HEK293 (cell line): ENCODE measurements at regions not wholly inside any gene's neighbourhood (a gene's known extent, or its start where the extent isn't known, plus 50 kb on each side); places are given as distances from the start of the nearest gene placed in this dataset.

Experiments used
- CTCF ChIA-PET: fragments of 350-600 bp; formaldehyde crosslinking; extraction: SDS; loops from one replicate; lab custom pipeline; 2021; ENCODE audit warnings: antibody characterized with exemption; lab: Yijun Ruan, JAX
- POLR2A ChIA-PET: fragments of 300-600 bp; formaldehyde crosslinking; extraction: SDS; loops from one replicate; lab custom pipeline; 2020; ENCODE audit warnings: antibody characterized with exemption, inconsistent platforms; lab: Yijun Ruan, JAX
- H3K27ac ChIP-seq: fragments of 200-500 bp; sonication (Bioruptor generic); 2 replicates; pipeline ENCODE4 v1.5.1; 2014; ENCODE audit warnings: low read depth, low read length, control low read depth, inconsistent platforms; ENCODE audit errors: extremely low read depth
- H3K36me3 ChIP-seq, 2 experiments: fragments of 200-500 bp in 1 of 2; sonication (Bioruptor generic) in 1 of 2; 1 replicate in 1 of 2; 2 replicates in 1 of 2; pipeline ENCODE4 v1.5.1; 2014 to 2017; ENCODE audit warnings: inconsistent platforms in 2 of 2, low read length in 2 of 2; ENCODE audit not compliant: control insufficient read depth in 2 of 2, insufficient read depth in 1 of 2
- H3K4me1 ChIP-seq: fragments of 200-500 bp; sonication (Bioruptor generic); 2 replicates; pipeline ENCODE4 v1.5.1; 2014; ENCODE audit warnings: mild to moderate bottlenecking, low read length, inconsistent platforms; ENCODE audit not compliant: control insufficient read depth, insufficient read depth
- H3K4me3 ChIP-seq: 2 replicates; pipeline ENCODE4 v1.5.1; 2011; ENCODE audit warnings: low read depth, mild to moderate bottlenecking, control low read depth, low read length, moderate library complexity
- H3K9me3 ChIP-seq: fragments of 200-500 bp; sonication (Bioruptor generic); 2 replicates; pipeline ENCODE4 v1.5.1; 2014; ENCODE audit warnings: low read depth, low read length, inconsistent platforms; ENCODE audit not compliant: control insufficient read depth, insufficient read depth
- BCL6B ChIP-seq: fragments of 450-650 bp; formaldehyde crosslinking; IDR thresholded peaks from 2 replicates; pipeline ENCODE4 v1.5.1; 2017; ENCODE audit warnings: missing biosample characterization, missing genetic modification characterization
- GLI2 ChIP-seq: fragments of 450-650 bp; formaldehyde crosslinking; IDR thresholded peaks from 2 replicates; pipeline ENCODE4; 2017; ENCODE audit warnings: missing biosample characterization, missing genetic modification characterization, low read depth, borderline replicate concordance
- HIC1 ChIP-seq: fragments of 450-650 bp; formaldehyde crosslinking; IDR thresholded peaks from 2 replicates; pipeline ENCODE4 v1.5.1; 2016; ENCODE audit warnings: missing biosample characterization, missing genetic modification characterization
- MZF1 ChIP-seq: fragments of 450-650 bp; formaldehyde crosslinking; IDR thresholded peaks from 2 replicates; pipeline ENCODE4 v1.5.1; 2017; ENCODE audit warnings: missing biosample characterization, missing genetic modification characterization, borderline replicate concordance
- PRDM1 ChIP-seq: fragments of 450-650 bp; formaldehyde crosslinking; IDR thresholded peaks from 2 replicates; pipeline ENCODE4; 2016; ENCODE audit warnings: missing biosample characterization, missing genetic modification characterization
- REPIN1 ChIP-seq: fragments of 450-650 bp; formaldehyde crosslinking; IDR thresholded peaks from 2 replicates; pipeline ENCODE4 v1.5.1; 2017; ENCODE audit warnings: missing biosample characterization, missing genetic modification characterization, low read depth
- SCRT2 ChIP-seq: fragments of 450-650 bp; formaldehyde crosslinking; IDR thresholded peaks from 2 replicates; pipeline ENCODE4 v1.5.1; 2016; ENCODE audit warnings: missing biosample characterization, missing genetic modification characterization
- TSHZ1 ChIP-seq: fragments of 450-650 bp; formaldehyde crosslinking; IDR thresholded peaks from 2 replicates; pipeline ENCODE4 v1.5.1; 2016; ENCODE audit warnings: missing biosample characterization, missing genetic modification characterization, borderline replicate concordance
- WT1 ChIP-seq: fragments of 450-650 bp; formaldehyde crosslinking; IDR thresholded peaks from 2 replicates; pipeline ENCODE4 v1.5.1; 2016; ENCODE audit warnings: missing biosample characterization, missing genetic modification characterization
- ZNF140 ChIP-seq: fragments of 450-650 bp; formaldehyde crosslinking; IDR thresholded peaks from 2 replicates; pipeline ENCODE4 v1.5.1; 2016; ENCODE audit warnings: missing biosample characterization, missing genetic modification characterization
- ZNF266 ChIP-seq: fragments of 450-650 bp; formaldehyde crosslinking; IDR thresholded peaks from 2 replicates; pipeline ENCODE4 v1.5.1; 2016; ENCODE audit warnings: missing biosample characterization, missing genetic modification characterization, low read depth
- ZNF404 ChIP-seq: fragments of 450-650 bp; formaldehyde crosslinking; IDR thresholded peaks from 2 replicates; pipeline ENCODE4 v1.5.1; 2017; ENCODE audit warnings: missing biosample characterization, missing genetic modification characterization
- ZNF433 ChIP-seq: fragments of 450-650 bp; formaldehyde crosslinking; IDR thresholded peaks from 2 replicates; pipeline ENCODE4 v1.5.1; 2016; ENCODE audit warnings: missing biosample characterization, missing genetic modification characterization, low read depth
- ZNF513 ChIP-seq: fragments of 450-650 bp; IDR thresholded peaks from 2 replicates; pipeline ENCODE4 v1.5.1; 2018; ENCODE audit warnings: missing biosample characterization, missing genetic modification characterization
- ZNF560 ChIP-seq: fragments of 450-650 bp; formaldehyde crosslinking; IDR thresholded peaks from 2 replicates; pipeline ENCODE4 v1.5.1; 2017; ENCODE audit warnings: missing biosample characterization, missing genetic modification characterization, borderline replicate concordance
- ZNF585B ChIP-seq: fragments of 450-650 bp; formaldehyde crosslinking; IDR thresholded peaks from 2 replicates; pipeline ENCODE4 v1.5.1; 2016; ENCODE audit warnings: missing biosample characterization, missing genetic modification characterization
- ZNF626 ChIP-seq: fragments of 450-650 bp; sonication (Bioruptor Pico); formaldehyde crosslinking; IDR thresholded peaks from 2 replicates; pipeline ENCODE4 v1.5.1; 2018; ENCODE audit warnings: missing biosample characterization, missing genetic modification characterization, inconsistent platforms
- ZNF792 ChIP-seq: fragments of 450-650 bp; formaldehyde crosslinking; IDR thresholded peaks from 2 replicates; pipeline ENCODE4 v1.5.1; 2016; ENCODE audit warnings: missing biosample characterization, missing genetic modification characterization
- ZNF837 ChIP-seq: fragments of 450-650 bp; formaldehyde crosslinking; IDR thresholded peaks from 2 replicates; pipeline ENCODE4 v1.5.1; 2016; ENCODE audit warnings: missing biosample characterization, missing genetic modification characterization

- TF ChIP-seq BCL6B (tag by site-specific recombination) (no peak), ZNF140 (tag by site-specific recombination) (no peak), REPIN1 (tag by site-specific recombination) (no peak)
These were observed 523.2 kb upstream of the IGFBP3 start (continued) for GRCh38 chr7:46444256-46444655.

GRCh38 chr7:46440186-46440585 lies 519.1 kb upstream of the IGFBP3 start:
- ChIA-PET POLR2A (no interaction called here), CTCF (interaction anchor here (0.5 to 0.8 kb wide), 3 partner anchors 11 to 522 kb away, joined by 3 read pairs; no protein-coding TSS in a partner anchor)
- Histone ChIP-seq H3K27ac (no peak overlapping the region), H3K9me3 (no peaks in the 10 kb centered on the region), H3K4me1 (no peaks in the 10 kb centered on the region), H3K4me3 (no peak overlapping the region), H3K36me3 (no peaks in the 10 kb centered on the region)
- TF ChIP-seq ZNF266 (tag by site-specific recombination) (no peak), ZNF404 (tag by site-specific recombination) (no peak), HIC1 (tag by site-specific recombination) (no peak), SCRT2 (no peak), ZNF560 (tag by site-specific recombination) (no peak), WT1 (tag by site-specific recombination) (no peak), MZF1 (tag by site-specific recombination) (no peak), TSHZ1 (no peak), ZNF626 (tag by site-specific recombination) (no peak), GLI2 (tag by site-specific recombination) (no peak), ZNF792 (tag by site-specific recombination) (no peak), ZNF513 (tag by site-specific recombination) (no peak), ZNF837 (tag by site-specific recombination) (no peak), ZNF585B (tag by site-specific recombination) (no peak), PRDM1 (tag by site-specific recombination) (no peak), ZNF433 (no peak)
